DMS79 (cell line): ENCODE measurements at regions not wholly inside any gene's neighbourhood (a gene's known extent, or its start where the extent isn't known, plus 50 kb on each side); places are given as distances from the start of the nearest gene placed in this dataset.
"Not testable (repeated sequence)": the region's sequence is repeated elsewhere in the genome, so short reads cannot be mapped to it uniquely, and the experiment has no call there.

ENCODE experiments used
- DNase-seq: peaks from one replicate; lab custom pipeline; 2025; lab: John Stamatoyannopoulos, UW

GRCh38 chr7:155377071-155377837 lies 79.6 kb downstream of the INSIG1 start:
- no peak for DNase-seq

DNA sequence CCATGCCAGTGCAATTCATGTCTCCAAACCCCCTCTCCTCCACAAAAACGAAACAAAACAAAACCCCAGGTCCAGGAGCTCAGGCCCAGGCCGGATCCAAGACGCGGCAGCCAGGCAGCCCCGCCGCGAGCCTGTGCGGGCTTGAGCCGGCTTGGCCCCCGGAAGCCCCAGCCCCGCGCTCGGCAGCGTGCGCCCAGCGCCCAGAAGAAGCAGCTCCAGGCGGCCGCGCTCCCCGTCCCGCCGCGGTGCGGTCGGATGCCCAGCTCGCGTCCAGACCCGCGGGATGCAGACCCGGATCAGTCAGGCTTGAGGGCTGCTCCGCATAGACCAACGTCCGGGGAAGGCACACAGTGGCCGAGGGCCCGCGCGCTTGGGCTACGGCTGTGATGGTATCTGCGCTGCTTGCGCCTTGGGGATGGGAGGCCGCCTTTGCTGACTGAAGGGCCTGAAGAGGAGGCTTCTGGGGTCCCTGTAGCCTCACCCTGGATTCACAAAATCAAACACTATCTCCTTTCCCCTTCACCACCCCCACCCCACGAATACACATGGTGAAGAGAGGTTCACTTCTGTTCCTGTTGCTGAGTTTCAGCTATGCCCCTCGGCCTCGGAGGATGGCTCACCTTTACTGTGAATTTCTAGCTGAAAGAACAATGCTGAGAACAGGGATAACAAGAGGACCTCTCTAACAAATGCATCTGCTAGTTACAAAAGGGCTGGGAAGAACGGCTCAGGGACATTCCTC lies 79.9 kb upstream of the EN2 start:
- no peak for DNase-seq

DNA sequence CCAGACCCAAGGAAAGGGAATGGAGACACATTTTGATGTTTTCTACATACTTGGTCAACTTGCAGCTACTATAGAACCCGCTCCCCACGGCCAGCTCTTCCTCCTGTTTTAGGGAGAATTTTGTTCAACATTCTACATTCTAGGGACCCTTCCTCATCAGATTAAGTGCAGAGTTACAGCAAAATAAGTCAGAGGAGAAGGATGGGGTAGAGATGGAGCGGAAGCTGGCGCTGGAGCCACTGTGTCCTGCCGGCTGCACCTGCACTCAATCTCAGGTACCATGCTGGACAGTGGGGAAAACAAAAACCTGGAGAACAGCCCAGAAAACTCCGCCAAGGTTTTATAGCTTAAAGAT lies 79.4 kb upstream of the EN2 start:
- DNase-seq = no peak

- no peak for DNase-seq
These were observed 78.7 kb upstream of the EN2 start for GRCh38 chr7:155378959-155379871.

DNA sequence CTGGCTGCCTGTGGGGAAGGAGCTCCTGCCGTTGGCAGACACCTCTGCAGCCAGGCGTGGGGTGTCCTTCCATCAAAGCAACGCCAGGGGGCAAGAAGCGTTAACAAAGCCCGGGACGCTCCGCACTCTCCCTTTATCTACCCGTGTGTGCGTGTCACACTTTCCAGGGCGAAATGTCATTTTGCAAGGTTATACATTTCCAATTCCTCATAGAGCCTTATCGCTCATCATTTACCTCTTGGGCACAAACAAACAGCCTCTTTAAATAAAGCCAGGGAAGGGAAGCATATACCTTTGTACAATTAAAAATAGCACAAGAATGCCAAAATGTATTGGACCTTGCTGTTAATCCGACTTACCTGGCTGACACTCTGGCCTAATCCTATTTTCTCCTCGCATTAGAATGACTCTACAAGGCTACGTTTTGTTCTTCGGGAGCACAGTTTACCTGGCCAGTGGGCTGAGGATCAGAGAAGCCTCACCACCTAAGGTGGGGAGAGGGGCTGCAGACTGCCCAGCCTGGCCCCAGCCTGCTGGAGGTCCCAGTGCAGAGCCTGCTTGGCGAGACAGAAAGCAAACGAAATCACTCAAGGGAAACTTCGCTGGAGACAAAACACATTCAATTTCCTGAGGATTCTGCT lies 77.6 kb upstream of the EN2 start:
- DNase-seq = peak; percentile 65

DNA sequence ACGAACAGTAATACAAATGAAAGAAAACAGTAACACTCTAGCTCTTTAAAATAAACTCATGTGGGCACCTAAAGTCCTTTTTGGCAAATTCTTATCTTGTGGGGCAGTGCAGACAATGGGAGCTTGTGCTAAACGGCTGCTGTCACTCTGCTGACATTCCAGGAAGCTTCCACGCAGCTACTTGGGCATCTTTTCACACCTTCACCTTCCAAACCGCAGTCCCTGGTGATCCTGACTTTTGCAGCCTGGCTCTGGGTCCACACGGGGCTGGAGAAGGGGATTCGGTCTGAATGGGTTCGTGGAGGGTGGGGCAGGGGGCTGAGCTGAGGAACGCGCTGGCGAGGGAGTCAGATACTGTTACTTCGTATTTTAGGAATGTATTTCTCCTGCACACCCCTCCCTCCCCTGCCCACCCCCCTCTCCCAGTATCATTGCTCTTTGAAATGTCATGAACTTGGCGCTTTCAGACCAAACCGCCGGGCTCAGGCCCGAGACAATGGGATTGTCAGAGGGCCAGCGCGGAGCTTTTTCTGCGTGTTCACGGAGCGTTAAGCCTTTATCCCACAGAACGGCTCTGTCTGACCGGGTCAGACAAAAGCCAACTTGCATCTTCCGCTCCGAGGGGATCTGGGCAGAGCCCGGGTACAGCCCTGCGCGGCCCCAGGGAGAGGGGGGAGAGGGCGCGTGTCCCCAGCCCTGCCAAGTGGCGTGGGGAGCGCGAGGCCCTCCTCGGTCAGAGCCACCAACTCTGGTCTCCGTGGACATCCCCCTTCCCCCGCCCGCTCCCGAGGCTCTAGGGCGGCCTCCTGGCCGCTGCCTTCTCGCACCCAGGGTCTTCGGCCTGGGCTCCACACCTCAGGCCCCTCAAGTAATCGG lies 76.7 kb upstream of the EN2 start:
- no peak for DNase-seq

DNA sequence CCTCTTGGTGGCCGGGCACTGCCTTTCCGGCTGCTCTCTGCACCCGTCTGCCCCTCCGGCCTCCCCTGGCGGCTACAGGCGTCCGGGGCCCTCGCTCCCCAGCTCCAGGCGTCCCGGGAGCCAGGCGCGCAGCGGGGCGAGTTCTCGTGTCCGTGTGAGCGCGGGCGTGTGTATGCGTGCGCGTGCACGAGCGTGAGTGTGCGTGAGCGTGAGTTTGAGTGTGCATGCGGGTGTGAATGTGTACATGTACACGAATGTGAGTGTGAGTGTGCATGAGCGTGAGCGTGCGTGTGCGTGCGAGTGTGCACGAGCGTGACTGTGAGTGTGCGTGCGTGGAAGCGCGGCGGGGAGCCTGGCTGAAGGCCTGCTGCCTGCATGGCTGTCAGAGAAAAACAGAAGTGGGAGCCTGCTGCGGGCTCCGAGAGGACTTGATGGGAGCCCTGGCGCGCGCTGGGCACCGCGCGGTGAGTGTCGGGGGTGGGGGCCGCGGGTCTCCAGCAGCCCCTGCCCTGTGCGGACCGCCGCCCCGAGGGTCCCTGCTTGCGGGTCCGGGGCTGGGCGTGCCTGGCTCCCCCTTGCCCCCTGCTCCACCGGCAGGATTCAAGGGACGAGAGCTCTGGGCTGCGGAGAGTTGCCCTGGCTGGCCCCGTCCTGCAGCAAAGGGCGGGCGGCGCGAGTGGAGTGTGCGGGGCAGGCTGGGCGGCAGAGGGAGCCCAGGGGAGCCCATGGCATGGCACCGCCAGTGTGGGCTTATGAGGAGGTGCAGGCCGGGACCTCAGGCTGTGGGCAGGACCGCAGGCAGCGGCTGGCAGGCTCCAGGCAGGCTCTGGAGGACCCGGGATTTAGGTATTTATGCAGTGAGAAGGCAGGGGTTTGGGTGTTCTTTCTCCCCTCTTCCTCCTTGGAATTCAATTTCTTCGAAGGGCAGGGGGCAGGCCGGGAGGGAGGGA lies 75.8 kb upstream of the EN2 start:
- DNase-seq = no peak

DNA sequence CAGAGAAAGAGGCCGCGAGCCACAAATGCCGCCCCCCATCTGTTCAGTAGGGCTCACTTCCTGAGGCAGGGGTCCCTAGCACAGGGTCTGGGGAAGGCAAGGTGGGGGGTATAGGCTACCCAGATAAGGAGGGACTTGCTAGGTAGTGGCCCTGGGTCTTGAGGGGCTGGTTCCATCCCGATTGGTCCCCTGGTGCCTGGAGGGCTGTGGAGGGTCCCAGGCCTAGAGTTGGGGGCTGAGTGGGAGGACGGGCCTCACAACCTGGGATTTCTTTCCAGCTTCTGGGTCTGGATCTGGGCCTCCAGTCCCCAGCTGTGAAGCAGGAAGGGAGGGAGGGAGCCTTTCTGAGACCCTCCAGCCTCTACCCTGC lies 75.1 kb upstream of the EN2 start:
- DNase-seq = no peak

DNA sequence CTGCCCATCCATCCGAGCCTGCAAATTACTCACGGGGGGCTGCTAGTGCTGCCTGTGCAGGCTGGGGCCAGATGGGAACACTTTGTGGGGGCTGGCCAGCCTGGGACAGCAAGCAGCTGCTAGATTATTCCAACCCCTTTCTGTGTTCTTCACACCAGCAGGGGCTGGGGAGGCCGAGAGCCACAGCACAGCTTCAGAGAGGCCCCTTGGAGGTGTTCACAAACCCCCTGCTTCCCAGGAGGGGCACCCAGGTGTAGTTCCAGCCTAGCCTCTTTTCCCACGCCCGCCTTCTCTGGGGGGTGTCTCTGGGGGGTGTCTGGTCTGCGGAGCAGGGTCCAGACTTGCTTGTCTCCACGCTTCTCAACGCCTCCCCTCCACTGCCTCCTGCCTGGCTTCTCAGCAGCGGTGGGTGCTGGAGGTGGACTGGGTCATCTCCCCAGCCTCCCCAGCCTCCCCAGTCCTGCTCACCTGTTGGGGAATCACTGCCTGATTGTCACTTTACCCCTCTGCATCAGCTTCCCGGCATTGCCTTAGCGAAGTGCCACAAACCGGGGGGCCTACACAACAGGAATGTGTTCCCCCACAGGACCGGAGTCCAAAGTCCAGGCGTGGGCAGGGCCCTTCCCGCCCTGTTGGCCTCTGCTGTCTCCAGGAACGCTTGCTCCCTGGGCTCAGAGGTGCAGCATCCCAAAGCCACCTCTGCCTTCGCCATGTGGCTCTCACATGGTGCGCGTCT lies 74.0 kb upstream of the EN2 start:
- no peak for DNase-seq

DNA sequence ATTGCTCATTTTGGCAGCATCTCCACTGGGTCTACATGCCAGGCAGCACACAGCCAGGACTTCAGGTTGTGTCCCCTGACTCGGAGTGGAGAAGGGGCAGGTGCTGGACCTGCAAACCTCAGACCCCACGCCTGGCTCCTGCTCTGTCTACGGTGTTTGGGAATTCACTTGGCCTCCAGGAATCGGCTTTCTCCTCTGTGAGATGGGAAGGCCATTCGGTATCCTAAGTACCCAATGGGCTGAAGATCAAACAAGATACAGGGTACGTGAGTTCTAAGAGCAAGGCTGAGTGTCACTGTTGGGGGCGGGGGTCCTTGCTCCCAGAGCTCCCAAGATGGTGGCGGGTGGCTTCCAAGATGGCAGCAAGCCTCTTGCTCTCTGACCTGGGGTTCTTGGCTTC lies 73.2 kb upstream of the EN2 start:
- DNase-seq = no peak

GRCh38 chr7:155385182-155385581 lies 72.7 kb upstream of the EN2 start:
- not testable (repeated sequence) for DNase-seq

DNA sequence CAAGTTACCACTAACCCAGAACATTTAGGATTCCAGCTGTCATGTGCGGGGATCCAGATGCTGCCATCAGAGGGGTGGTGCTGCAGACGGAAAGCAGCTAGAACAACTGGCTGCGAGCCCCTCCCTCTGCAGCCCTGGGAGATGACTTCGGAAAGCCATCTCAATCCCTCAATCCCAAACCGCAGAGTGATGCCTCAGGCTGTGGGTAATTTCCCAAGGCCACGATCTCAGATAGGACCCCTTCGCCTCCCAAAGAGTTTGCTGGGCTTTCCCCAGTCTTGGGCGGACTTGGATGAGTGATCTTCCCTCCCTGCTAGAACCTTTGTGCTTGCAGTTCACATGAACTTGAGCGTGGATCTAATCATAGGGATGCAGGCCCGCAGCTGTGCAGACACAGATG lies 71.3 kb upstream of the EN2 start:
- no peak for DNase-seq

GRCh38 chr7:155387066-155387620 lies 70.8 kb upstream of the EN2 start:
- no peak for DNase-seq

DNA sequence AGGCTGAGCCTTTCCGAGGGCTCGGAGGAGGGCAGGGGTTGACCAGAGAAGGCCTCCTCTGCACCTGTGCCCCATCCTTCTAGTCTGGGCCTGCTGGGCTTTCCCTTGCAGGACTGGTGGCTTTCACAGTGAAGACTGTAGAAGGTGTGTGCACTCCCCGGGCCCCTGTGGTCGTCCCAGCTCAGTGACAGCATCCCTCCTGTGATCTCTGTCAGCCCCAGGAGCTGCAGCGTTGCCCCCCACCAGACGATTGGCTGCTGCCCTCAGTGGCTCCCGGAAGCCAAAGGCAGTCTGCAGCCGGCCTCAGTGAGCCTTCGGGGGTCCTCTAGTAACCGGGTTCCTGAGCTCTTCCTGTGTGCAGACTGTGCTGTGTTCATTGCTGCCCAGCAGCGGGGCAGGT lies 69.4 kb upstream of the EN2 start:
- DNase-seq = no peak

- no peak for DNase-seq
These were observed 66.5 kb upstream of the EN2 start for GRCh38 chr7:155391414-155391813.

DNA sequence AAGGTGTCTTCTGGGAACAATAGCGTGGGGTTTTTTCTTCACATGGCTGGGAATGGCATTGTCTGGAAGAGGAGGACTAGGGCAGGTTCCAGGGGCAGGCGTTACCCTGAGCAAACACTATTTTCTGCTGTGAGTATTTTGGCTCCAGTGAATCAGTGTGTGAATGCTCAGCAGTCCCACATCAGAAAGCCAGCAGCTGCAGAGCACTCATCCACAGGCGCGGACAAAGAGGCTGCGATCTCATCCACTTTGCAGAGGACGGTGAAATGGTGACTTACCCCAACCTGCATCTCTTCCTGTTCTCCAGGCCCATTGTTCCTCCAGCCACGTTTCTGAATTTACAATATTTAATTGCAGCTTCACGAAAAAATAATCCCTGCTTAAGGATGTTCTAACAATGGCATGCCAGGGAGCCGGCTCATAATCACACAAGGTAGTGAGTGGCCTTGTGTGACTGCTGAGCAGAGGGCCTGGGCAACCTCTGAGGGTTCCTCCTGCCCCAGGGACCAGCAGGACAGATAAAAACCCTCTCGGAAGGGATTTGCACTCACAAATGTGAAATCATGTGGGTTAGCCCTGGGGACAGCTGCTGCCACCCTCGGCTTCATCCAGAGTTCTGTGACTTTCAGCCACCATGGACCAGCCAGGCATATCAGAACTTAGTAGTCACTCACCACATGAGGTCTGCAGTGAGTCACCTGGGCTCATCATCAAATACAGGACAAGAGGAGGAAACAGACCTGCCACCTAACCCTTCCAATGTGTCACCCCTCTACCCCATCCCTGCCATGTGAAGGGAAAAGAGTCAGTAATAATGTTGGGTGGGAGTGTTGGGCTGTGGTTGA lies 65.0 kb upstream of the EN2 start:
- DNase-seq = no peak

DNA sequence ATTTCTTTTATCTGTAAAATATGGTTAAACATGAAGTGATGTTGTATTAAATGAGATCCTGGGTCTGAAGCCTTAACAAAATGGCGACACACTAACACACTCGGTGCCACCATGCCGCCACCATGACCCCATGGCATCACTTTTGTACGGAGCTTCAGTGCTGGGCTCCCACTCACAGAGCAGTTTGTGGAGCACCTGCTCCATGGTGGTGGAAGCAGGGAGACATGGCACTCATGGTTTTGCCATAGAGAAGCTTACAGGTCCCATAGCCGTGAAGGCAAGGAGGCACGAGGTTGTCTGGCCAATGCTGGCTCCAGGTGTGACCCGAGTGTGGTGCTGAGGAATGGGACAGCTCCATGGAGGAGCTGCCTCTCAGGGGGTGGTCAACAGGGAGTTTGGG lies 63.5 kb upstream of the EN2 start:
- DNase-seq = no peak

DNA sequence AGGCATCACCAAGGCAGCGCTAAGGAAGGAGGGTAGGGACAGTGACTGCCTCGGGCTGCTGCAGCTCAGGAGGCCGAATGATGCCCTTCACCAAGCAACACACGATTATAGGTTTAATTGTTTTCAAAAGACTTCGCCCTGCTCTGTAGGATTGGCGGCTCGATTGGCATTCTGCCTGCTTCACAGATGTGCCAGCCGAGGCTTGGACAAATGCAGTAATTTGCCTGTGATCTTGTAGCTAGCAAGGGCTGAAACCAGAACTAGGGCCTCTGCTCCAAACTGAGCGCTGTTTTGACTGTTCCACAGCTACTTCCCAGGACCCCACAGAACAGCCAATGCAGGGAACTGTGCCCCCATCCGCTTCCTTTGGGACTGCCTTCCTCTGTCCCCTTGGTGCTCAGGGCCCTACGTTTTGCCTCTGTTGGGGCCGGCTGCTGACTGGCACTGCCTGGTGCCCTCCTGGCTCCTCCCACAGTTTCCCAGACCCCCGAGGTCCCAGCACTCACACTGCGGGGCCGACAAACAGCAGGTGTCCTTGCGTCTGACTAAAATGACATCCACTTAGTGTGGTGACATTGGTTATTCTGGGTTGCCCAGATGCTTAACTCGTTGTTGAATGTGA lies 62.6 kb upstream of the EN2 start:
- no peak for DNase-seq
